Ascending aorta (tissue), 2 donors: ENCODE measurements at regions not wholly inside any gene's neighbourhood (a gene's known extent, or its start where the extent isn't known, plus 50 kb on each side); places are given as distances from the start of the nearest gene placed in this dataset.

Source experiments
- DNase-seq, 2 donors: peaks; one replicate each; pipeline ENCODE4 v3.0.0-alpha.2; 2019; ENCODE audit warnings: low spot score in 2 of 2
- H3K27ac ChIP-seq, 2 donors: fragments of 200-600 bp; sonication (generic); one replicate each; pipeline ENCODE4 v1.5.1; 2016 to 2017; ENCODE audit warnings: mild to moderate bottlenecking in 1 of 2
- H3K27me3 ChIP-seq: fragments of 200-600 bp; sonication (generic); one replicate; pipeline ENCODE4 v1.5.1; 2017
- H3K36me3 ChIP-seq, 2 donors: fragments of 200-600 bp; sonication (generic); one replicate each; pipeline ENCODE4 v1.5.1; 2016
- H3K4me1 ChIP-seq, 2 donors: fragments of 200-600 bp; sonication (generic); one replicate each; pipeline ENCODE4 v1.5.1; 2016 to 2017; ENCODE audit warnings: mild to moderate bottlenecking in 1 of 2
- H3K4me3 ChIP-seq, 2 donors: fragments of 200-600 bp; sonication (generic); one replicate each; pipeline ENCODE4 v1.5.1; 2016 to 2017; ENCODE audit warnings: mild to moderate bottlenecking in 1 of 2
- H3K9me3 ChIP-seq, 2 donors: fragments of 200-600 bp; sonication (generic); one replicate each; pipeline ENCODE4 v1.5.1; 2016
- intact Hi-C: fragments of 100-400 bp; cut with DNase I; formaldehyde crosslinking; loops from one replicate; pipeline ENCODE4 v1.15.1; 2023
- TF ChIP-seq, protein P1 (sequence below), 3 experiments: fragments of 200-600 bp in 2 of 3; fragments of 450-650 bp in 1 of 3; sonication (generic) in 2 of 3; IDR thresholded peaks; one replicate each; pipeline ENCODE4 v1.5.1; 2016 to 2019; ENCODE audit warnings: antibody characterized with exemption in 3 of 3, mild to moderate bottlenecking in 1 of 3, moderate library complexity in 1 of 3

- Histone ChIP-seq H3K27me3 (no peaks in the 10 kb centered on the region), H3K4me1 (peaks cover 0 to 16% of the 10 kb centered on the region in 2 donors), H3K27ac (peak overlapping the region; percentile 56 to 62), H3K9me3 (no peaks in the 10 kb centered on the region), H3K36me3 (no peaks in the 10 kb centered on the region), H3K4me3 (no peak overlapping the region)
- TF ChIP-seq, protein P1, sequence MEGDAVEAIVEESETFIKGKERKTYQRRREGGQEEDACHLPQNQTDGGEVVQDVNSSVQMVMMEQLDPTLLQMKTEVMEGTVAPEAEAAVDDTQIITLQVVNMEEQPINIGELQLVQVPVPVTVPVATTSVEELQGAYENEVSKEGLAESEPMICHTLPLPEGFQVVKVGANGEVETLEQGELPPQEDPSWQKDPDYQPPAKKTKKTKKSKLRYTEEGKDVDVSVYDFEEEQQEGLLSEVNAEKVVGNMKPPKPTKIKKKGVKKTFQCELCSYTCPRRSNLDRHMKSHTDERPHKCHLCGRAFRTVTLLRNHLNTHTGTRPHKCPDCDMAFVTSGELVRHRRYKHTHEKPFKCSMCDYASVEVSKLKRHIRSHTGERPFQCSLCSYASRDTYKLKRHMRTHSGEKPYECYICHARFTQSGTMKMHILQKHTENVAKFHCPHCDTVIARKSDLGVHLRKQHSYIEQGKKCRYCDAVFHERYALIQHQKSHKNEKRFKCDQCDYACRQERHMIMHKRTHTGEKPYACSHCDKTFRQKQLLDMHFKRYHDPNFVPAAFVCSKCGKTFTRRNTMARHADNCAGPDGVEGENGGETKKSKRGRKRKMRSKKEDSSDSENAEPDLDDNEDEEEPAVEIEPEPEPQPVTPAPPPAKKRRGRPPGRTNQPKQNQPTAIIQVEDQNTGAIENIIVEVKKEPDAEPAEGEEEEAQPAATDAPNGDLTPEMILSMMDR (IDR thresholded peaks at IDR 0.05): no peak
- intact Hi-C loops: no loop called here
- DNase-seq: no peak
Observed at GRCh38 chr5:67942421-67942820, 273.1 kb upstream of the PIK3R1 start.

DNA sequence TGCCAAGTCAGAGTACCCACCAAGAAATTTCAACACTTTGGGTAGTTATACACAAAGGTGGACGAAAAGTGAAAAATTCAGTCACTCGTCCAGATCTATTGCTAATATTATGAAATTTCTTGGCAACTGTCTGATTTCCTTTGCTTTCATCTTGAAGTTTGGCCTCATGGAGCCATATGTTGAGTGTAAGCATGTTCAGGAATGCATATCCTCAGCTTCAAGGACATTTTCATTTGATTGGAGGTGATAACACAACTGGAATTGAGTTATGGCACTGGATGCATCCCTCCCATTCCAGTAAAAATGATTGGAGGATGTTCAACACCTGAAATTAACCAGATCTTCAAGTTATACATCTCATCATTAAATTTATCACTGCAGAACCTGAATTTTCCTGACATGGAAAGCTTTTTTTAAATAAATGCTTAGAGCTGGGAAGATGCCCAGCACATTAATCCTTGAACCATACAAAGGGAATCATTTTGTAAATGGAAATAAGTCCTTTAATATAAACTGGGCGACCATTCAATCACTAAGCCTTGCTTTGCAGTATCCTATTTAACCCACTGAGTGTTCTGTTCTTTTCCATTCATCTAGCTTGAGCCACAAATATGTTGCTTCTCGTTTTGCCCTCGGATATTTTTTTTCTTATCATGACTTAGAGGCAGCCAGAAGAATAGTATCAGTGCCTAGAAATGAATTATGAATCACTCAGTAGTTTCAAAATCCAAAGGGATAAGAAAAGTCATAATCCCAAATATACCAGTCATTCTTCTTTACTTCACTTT is 273.7 kb upstream of the PIK3R1 start:
- Histone ChIP-seq H3K27me3 (no peaks in the 10 kb centered on the region), H3K9me3 (no peaks in the 10 kb centered on the region), H3K36me3 (no peaks in the 10 kb centered on the region), H3K27ac (peak overlapping the region; percentile 41 to 62), H3K4me3 (no peak overlapping the region), H3K4me1 (peaks cover 0 to 16% of the 10 kb centered on the region in 2 donors)
- TF ChIP-seq, protein P1 (IDR thresholded peaks at IDR 0.05): no peak
- intact Hi-C loops: no loop called here
- no peak for DNase-seq

- Histone ChIP-seq H3K4me3 (no peak overlapping the region), H3K36me3 (no peaks in the 10 kb centered on the region), H3K9me3 (no peaks in the 10 kb centered on the region), H3K27ac (no peak overlapping the region), H3K27me3 (no peaks in the 10 kb centered on the region), H3K4me1 (no peaks in the 10 kb centered on the region)
- TF ChIP-seq, protein P1 (IDR thresholded peaks at IDR 0.05): no peak
- intact Hi-C loops: no loop called here
- DNase-seq: no peak
Observed at GRCh38 chr5:67935908-67936566, 279.5 kb upstream of the PIK3R1 start.

DNA sequence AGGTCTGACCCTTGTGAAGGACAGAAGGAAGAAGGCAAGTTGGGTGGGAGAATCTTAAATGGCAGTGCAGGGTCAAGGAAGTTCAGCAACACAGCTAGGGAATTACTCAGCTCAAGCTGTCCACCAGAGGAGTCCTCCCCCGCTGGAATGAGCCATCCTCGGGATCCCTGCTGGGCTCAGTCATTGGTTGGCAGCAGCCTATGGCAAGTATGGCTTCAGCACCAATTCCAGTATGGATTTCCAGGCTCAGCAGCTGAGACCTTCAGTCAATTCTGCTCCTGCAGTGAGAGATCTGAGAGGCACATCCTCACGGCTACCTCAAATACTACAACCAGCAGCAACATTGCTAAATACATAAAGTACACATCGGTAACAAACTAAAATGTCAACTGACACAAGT is 280.6 kb upstream of the PIK3R1 start:
- Histone ChIP-seq H3K27ac (no peak overlapping the region), H3K4me1 (no peaks in the 10 kb centered on the region), H3K9me3 (no peaks in the 10 kb centered on the region), H3K4me3 (no peak overlapping the region), H3K27me3 (no peaks in the 10 kb centered on the region), H3K36me3 (no peaks in the 10 kb centered on the region)
- no peak for DNase-seq
- intact Hi-C loops: no loop called here
- TF ChIP-seq, protein P1 (IDR thresholded peaks at IDR 0.05): no peak

GRCh38 chr5:67925511-67925910 is 290.0 kb upstream of the PIK3R1 start:
- TF ChIP-seq, protein P1 (IDR thresholded peaks at IDR 0.05): no peak
- Histone ChIP-seq H3K4me3 (no peak overlapping the region), H3K9me3 (no peaks in the 10 kb centered on the region), H3K36me3 (no peaks in the 10 kb centered on the region), H3K4me1 (no peaks in the 10 kb centered on the region), H3K27me3 (no peaks in the 10 kb centered on the region), H3K27ac (no peak overlapping the region)
- DNase-seq: no peak
- intact Hi-C loops: no loop called here
